ENCODE measurements at regions not wholly inside any gene's neighbourhood (a gene's known extent, or its start where the extent isn't known, plus 50 kb on each side); places are given as distances from the start of the nearest gene placed in this dataset.

DNA sequence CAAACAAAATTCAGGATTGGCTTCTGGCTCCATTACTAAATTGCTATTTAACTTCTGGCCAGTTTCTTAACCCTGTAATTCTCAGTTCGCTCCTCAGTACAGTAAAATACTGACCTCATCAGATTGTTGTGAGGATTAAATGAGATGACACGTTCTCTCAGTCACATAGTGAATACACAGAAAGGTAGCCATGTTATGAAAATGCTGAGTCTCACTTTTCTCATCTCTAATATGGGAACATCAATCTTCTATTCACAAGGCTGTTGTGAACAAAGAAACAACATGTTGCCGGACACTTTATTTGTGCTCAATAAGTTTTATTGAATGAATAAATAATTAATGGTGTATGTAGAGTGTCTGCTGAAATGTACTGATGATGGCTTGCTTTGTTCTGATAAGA is 924.5 kb upstream of the GOT2 start:
- TF ChIP-seq, protein P1, sequence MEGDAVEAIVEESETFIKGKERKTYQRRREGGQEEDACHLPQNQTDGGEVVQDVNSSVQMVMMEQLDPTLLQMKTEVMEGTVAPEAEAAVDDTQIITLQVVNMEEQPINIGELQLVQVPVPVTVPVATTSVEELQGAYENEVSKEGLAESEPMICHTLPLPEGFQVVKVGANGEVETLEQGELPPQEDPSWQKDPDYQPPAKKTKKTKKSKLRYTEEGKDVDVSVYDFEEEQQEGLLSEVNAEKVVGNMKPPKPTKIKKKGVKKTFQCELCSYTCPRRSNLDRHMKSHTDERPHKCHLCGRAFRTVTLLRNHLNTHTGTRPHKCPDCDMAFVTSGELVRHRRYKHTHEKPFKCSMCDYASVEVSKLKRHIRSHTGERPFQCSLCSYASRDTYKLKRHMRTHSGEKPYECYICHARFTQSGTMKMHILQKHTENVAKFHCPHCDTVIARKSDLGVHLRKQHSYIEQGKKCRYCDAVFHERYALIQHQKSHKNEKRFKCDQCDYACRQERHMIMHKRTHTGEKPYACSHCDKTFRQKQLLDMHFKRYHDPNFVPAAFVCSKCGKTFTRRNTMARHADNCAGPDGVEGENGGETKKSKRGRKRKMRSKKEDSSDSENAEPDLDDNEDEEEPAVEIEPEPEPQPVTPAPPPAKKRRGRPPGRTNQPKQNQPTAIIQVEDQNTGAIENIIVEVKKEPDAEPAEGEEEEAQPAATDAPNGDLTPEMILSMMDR (conservative IDR thresholded peaks at IDR 0.05; ENCODE audit: low read depth in 2 of 2), result no peak
- TF ChIP-seq ZNF331 (CRISPR knock-in tag; IDR thresholded peaks at IDR 0.05; ENCODE audit: low read depth), result no peak
- TF ChIP-seq POLR2AphosphoS5 (IDR thresholded peaks at IDR 0.05; ENCODE audit: low read depth), result no peak
- TF ChIP-seq, protein P2, sequence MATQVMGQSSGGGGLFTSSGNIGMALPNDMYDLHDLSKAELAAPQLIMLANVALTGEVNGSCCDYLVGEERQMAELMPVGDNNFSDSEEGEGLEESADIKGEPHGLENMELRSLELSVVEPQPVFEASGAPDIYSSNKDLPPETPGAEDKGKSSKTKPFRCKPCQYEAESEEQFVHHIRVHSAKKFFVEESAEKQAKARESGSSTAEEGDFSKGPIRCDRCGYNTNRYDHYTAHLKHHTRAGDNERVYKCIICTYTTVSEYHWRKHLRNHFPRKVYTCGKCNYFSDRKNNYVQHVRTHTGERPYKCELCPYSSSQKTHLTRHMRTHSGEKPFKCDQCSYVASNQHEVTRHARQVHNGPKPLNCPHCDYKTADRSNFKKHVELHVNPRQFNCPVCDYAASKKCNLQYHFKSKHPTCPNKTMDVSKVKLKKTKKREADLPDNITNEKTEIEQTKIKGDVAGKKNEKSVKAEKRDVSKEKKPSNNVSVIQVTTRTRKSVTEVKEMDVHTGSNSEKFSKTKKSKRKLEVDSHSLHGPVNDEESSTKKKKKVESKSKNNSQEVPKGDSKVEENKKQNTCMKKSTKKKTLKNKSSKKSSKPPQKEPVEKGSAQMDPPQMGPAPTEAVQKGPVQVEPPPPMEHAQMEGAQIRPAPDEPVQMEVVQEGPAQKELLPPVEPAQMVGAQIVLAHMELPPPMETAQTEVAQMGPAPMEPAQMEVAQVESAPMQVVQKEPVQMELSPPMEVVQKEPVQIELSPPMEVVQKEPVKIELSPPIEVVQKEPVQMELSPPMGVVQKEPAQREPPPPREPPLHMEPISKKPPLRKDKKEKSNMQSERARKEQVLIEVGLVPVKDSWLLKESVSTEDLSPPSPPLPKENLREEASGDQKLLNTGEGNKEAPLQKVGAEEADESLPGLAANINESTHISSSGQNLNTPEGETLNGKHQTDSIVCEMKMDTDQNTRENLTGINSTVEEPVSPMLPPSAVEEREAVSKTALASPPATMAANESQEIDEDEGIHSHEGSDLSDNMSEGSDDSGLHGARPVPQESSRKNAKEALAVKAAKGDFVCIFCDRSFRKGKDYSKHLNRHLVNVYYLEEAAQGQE (IDR thresholded peaks at IDR 0.05; ENCODE audit: unreplicated experiment), result no peak
- TF ChIP-seq STAT1 (IDR thresholded peaks at IDR 0.05; ENCODE audit: unreplicated experiment), result no peak
- TF ChIP-seq EZH2 (IDR thresholded peaks at IDR 0.05; ENCODE audit: low read depth, unreplicated experiment), result no peak
- no peak for TF ChIP-seq NANOG (IDR thresholded peaks at IDR 0.05; ENCODE audit: borderline replicate concordance)
- no peak for TF ChIP-seq CREB1 (CRISPR knock-in tag; IDR thresholded peaks at IDR 0.05; ENCODE audit: low read depth)
- TF ChIP-seq EZH2phosphoT487 (IDR thresholded peaks at IDR 0.05; ENCODE audit: unreplicated experiment), result no peak
- no peak for TF ChIP-seq ZNF114 (CRISPR knock-in tag; IDR thresholded peaks at IDR 0.05)
- TF ChIP-seq, protein P3, sequence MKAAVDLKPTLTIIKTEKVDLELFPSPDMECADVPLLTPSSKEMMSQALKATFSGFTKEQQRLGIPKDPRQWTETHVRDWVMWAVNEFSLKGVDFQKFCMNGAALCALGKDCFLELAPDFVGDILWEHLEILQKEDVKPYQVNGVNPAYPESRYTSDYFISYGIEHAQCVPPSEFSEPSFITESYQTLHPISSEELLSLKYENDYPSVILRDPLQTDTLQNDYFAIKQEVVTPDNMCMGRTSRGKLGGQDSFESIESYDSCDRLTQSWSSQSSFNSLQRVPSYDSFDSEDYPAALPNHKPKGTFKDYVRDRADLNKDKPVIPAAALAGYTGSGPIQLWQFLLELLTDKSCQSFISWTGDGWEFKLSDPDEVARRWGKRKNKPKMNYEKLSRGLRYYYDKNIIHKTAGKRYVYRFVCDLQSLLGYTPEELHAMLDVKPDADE (IDR thresholded peaks at IDR 0.05), result no peak
- TF ChIP-seq JUNB (IDR thresholded peaks at IDR 0.05; ENCODE audit: unreplicated experiment), result no peak
- TF ChIP-seq, protein P4, sequence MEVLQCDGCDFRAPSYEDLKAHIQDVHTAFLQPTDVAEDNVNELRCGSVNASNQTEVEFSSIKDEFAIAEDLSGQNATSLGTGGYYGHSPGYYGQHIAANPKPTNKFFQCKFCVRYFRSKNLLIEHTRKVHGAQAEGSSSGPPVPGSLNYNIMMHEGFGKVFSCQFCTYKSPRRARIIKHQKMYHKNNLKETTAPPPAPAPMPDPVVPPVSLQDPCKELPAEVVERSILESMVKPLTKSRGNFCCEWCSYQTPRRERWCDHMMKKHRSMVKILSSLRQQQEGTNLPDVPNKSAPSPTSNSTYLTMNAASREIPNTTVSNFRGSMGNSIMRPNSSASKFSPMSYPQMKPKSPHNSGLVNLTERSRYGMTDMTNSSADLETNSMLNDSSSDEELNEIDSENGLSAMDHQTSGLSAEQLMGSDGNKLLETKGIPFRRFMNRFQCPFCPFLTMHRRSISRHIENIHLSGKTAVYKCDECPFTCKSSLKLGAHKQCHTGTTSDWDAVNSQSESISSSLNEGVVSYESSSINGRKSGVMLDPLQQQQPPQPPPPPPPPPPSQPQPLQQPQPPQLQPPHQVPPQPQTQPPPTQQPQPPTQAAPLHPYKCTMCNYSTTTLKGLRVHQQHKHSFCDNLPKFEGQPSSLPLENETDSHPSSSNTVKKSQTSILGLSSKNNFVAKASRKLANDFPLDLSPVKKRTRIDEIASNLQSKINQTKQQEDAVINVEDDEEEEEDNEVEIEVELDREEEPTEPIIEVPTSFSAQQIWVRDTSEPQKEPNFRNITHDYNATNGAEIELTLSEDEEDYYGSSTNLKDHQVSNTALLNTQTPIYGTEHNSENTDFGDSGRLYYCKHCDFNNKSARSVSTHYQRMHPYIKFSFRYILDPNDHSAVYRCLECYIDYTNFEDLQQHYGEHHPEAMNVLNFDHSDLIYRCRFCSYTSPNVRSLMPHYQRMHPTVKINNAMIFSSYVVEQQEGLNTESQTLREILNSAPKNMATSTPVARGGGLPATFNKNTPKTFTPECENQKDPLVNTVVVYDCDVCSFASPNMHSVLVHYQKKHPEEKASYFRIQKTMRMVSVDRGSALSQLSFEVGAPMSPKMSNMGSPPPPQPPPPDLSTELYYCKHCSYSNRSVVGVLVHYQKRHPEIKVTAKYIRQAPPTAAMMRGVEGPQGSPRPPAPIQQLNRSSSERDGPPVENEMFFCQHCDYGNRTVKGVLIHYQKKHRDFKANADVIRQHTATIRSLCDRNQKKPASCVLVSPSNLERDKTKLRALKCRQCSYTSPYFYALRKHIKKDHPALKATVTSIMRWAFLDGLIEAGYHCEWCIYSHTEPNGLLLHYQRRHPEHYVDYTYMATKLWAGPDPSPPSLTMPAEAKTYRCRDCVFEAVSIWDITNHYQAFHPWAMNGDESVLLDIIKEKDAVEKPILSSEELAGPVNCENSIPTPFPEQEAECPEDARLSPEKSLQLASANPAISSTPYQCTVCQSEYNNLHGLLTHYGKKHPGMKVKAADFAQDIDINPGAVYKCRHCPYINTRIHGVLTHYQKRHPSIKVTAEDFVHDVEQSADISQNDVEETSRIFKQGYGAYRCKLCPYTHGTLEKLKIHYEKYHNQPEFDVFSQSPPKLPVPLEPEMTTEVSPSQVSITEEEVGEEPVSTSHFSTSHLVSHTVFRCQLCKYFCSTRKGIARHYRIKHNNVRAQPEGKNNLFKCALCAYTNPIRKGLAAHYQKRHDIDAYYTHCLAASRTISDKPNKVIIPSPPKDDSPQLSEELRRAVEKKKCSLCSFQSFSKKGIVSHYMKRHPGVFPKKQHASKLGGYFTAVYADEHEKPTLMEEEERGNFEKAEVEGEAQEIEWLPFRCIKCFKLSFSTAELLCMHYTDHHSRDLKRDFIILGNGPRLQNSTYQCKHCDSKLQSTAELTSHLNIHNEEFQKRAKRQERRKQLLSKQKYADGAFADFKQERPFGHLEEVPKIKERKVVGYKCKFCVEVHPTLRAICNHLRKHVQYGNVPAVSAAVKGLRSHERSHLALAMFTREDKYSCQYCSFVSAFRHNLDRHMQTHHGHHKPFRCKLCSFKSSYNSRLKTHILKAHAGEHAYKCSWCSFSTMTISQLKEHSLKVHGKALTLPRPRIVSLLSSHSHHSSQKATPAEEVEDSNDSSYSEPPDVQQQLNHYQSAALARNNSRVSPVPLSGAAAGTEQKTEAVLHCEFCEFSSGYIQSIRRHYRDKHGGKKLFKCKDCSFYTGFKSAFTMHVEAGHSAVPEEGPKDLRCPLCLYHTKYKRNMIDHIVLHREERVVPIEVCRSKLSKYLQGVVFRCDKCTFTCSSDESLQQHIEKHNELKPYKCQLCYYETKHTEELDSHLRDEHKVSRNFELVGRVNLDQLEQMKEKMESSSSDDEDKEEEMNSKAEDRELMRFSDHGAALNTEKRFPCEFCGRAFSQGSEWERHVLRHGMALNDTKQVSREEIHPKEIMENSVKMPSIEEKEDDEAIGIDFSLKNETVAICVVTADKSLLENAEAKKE (CRISPR knock-in tag; IDR thresholded peaks at IDR 0.05), result no peak
